NCI-H748 treated with DMSO at 0.1 percent for 48 hours (cell line): ENCODE measurements at regions not wholly inside any gene's neighbourhood (a gene's known extent, or its start where the extent isn't known, plus 50 kb on each side); places are given as distances from the start of the nearest gene placed in this dataset.
"Not testable (repeated sequence)": the region's sequence is repeated elsewhere in the genome, so short reads cannot be mapped to it uniquely, and the experiment has no call there.

Source experiments
- DNase-seq: peaks from one replicate; lab custom pipeline; 2025; lab: John Stamatoyannopoulos, UW

DNA sequence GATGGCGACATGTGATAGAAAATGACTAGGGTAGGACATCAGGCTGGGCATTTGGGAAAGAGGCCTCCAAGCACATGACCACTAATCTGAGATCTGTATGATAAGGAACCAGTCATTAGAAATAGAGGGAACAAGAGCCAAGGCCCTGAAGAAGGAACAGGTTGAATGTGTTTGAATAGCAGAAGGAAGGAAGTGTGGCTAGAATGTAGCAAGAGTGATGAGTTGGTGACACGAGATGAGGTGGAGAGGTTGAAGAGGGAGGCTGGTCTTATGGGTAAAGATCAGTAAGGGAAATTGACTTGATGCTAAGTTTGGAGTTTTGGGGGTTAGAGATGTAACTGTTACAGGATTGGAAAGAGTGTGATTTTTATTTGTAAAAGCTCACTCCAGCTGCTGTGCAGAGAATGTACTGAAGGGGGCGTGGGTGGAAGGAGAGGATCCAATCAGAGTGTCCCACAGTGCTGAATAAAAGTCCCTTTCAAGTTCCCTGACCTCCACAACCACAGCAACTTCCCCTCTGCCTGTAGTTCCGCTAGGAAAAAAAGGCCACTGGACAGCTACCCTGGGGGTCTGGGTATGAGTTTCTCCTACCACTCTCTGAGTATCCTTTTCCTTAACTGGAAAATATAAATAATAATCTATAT is 295.0 kb downstream of the OMA1 start:
- no peak for DNase-seq

GRCh38 chr1:58250587-58250948 is 296.0 kb downstream of the OMA1 start:
- no peak for DNase-seq

- peak; percentile 41 for DNase-seq
Measured at GRCh38 chr1:58249737-58250586, 296.6 kb downstream of the OMA1 start.

DNA sequence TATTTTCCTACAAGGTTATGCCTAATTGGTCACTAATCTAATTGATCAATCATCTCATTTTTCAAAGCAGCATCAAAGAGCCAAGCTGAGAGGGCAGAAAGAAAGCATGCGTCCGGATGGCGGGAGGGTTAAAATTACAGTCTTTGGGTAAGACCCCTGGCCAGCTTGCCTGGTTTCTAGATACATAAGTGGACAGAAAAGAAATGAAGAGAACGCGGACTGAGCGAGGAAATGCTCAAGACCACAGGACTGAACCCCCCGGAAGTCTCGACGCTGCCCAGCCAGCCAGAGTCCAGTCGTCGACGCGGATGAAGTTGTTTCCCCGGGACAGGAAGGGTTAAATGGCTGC is 297.2 kb downstream of the OMA1 start:
- DNase-seq: no peak

DNA sequence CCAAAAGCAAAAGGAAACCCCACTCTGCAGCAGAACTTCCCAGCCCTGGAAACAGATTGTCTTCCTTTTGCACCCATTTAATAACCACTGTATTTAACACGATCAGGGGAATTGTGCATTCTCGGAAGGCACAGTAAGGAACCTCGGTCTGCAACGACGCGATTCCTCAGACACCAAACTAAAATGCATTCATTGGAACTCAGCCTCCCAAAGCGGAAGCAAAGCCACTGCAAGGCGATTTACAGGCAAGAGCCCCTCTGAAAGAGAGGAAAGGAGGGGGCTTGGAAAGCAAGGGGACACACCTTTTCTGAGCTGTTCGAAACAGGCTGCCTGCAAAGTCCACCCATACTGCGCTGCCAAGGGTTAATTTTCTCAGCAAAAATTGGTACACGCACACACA is 297.7 kb downstream of the OMA1 start:
- DNase-seq: no peak

DNA sequence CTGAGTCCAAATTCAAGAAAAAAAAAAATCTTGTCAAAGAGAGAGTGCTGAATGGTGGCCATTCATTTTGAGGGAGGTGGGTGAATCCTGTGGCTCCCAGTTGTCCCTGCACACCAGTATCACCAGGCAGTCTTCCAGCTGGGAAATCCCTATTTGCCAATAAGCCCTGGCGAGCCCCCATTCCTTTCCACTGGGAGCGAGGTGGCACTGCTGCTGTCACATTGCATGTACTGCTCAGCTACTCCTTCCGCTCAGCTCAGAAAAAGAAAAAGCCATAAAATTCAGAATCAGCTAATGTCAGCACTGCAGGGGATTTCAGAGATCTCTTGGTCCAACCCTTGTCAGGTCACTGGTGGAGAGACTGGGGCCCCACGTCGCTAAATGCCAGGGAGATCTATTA is 298.5 kb downstream of the OMA1 start:
- DNase-seq: no peak

GRCh38 chr1:58246549-58246948 is 300.0 kb downstream of the OMA1 start:
- no peak for DNase-seq

- DNase-seq: no peak
Measured at GRCh38 chr1:58244872-58245271, 301.7 kb downstream of the OMA1 start.

DNA sequence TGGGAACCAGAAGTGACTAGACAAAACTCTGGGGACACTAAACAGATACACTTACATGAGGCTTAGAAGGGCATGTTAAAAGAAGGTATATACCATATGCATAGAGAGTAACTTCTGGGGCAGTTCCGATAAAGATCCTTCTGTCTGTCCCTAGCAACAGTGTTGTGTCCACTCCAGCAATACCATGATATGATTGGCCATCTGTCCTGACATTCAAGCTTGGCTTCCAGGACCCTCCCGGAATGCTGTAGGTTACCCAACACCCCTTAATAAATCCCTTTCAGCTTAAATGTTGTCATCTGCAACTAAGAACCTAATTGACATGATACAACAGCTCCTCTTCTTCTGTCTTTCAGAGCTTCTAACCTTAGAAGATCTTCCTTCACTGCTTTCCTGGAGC is 307.7 kb downstream of the OMA1 start:
- no peak for DNase-seq

- no peak for DNase-seq
Measured at GRCh38 chr1:58233729-58234128, 312.8 kb downstream of the OMA1 start.

DNA sequence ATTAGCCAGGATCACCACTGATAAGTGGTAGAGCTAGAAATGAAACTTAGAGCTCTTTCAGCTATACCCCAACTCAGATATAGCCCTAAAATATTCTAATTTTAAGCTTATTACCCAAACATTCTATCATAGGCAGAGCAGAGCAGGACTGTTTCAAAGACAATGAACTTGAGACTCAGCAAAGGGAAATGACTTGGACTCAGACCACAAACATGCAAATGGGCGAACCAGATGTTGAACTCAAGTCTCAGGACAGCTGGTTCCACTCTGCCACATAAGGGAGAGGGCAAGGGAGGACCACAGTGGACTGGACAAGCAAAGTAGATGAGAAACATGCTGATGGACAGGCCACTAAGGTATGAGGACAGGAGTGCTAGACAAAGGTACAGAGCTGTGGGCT is 315.3 kb downstream of the OMA1 start:
- no peak for DNase-seq

DNA sequence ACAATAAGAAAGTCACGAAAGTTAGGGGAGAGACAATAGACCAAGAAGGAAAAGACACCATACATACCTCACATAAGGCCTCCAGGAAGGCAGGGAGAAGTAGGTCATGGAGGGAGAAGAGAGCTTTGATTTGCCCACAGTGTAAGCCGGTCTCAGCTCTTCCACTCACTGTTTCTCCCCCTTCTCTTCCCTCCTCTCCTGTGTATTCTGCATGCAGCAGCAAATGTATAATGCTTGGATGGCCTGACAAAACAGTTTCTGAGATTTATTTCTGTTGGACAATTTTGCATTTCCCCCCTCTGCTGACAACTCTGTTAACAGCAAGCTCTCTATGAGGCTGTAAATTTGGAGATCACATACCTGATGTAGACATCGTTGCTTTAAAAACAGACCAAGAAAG is 318.9 kb downstream of the OMA1 start:
- DNase-seq: no peak

- DNase-seq: no peak
Measured at GRCh38 chr1:58223522-58223921, 323.0 kb downstream of the OMA1 start.

GRCh38 chr1:58220836-58221472 is 325.6 kb downstream of the OMA1 start:
- no peak for DNase-seq

DNA sequence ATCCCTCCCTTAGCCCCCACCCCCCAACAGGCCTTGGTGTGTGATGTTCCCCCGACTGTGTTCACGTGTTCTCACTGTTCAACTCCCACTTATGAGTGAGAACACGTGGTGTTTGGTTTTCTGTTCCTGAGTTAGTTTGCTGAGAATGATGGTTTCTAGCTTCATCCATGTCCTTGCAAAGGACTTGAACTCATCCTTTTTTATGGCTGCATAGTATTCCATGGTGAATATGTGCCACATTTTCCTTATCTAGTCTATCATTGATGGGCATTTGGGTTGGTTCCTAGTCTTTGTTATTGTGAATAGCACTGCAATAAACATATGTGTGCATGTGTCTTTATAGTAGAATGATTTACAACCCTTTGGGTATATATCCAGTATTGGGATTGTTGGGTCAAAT is 330.4 kb downstream of the OMA1 start:
- DNase-seq: not testable (repeated sequence)

- DNase-seq: no peak
Measured at GRCh38 chr1:58214674-58215073, 331.9 kb downstream of the OMA1 start.

GRCh38 chr1:58211869-58212268 is 334.7 kb downstream of the OMA1 start:
- DNase-seq: no peak

DNA sequence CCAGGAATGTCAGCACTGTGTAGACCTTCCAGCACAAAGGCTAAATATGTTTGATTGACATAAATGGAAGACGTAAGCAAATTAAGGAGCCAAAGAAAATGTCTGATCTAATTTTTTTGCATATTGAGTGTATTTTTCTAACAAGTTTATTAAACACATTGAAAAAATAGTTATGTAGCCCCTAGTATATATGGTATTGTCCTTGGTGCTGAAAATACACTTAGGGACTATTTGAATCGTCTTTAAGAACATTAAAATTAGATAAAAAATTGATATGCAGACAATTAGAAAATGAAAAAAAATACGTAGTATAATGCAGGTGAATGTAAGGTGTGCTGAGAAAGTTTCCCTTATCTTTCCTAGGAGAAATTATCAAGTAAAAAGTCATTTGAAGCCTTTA is 337.0 kb downstream of the OMA1 start:
- DNase-seq: no peak

- no peak for DNase-seq
Measured at GRCh38 chr1:58206749-58207148, 339.8 kb downstream of the OMA1 start.

- no peak for DNase-seq
Measured at GRCh38 chr1:58204284-58204683, 342.2 kb downstream of the OMA1 start.

GRCh38 chr1:58201492-58202106 is 344.9 kb downstream of the OMA1 start:
- no peak for DNase-seq

DNA sequence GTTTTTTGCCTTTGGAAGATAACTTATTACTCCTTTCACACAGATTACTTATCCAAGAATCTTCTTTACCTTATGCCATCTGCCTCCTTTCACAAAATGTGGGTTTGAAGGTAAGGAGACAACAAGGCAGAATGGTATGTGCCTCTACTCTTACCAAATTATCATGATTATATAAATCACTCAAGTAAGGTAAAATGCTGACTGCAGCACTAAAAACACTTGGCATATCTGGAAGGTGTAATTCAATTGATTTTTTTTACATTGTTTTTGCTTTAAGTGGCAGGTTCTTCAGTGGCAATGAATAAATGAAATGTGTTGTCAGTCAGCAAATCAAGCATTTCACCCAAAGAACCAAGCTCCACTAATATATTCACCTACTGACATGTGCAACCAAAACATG is 346.1 kb downstream of the OMA1 start:
- no peak for DNase-seq

DNA sequence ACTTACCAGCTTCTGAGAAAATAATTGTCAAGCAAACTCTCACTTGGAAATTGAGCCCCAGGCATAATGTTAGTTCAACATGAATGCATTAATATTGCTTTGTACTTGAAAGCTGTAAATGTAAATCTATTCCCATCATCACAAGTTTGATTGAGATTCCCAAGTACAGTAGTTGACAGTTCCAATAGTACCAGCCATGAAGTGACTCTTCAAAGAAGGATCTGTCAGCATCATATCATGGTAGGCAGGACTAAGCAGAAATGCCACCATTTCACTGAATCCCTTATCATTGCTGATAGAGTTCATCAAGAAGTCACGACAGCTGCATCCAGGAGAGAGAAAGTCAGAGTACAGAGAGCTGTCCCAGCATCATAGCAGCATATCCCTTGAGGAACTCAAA is 348.7 kb downstream of the OMA1 start:
- no peak for DNase-seq
